ENCODE measurements at regions not wholly inside any gene's neighbourhood (a gene's known extent, or its start where the extent isn't known, plus 50 kb on each side); places are given as distances from the start of the nearest gene placed in this dataset.

DNA sequence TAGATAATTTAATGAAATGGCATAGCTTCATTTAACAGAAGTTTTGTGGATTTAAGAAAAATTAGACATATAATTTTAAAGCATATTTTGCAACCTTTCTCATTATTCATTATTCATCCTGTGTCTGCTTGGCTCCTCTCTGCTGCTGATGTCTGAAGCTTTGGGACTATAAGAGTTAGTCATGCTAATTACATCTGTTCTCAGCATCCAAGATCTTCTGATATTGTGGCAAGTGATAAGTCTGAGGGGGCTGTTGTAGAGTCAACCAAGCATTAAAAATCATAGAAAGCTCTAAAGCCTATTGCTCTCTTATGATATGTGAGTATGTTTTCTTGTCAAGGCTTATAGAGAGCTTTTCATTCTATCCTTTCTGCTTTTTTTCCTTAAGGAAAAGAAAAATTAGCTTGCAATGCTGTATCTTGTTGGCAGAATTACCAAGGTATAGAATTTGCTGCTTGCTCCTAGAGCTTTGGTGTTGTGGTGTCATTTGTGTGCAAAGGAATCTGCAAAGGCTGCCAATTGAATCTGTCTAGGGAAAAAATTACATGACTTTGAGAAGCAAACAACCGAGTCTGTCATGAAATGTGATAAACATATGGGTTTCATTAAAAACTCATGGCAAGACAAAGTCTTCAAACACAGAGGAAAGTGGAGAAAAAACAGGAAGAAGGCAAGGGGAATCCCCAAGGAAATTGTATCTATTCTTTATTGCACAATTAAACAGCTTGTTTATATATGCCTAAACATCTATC, 156.1 kb upstream of the DAB2 start:
- no peak overlapping the region; a peak in 1 of 20 replicates for H3K4me3 ChIP-seq
- peak overlapping the region in 5 of 11 experiments; percentile 4 to 55 (median 37); a peak in 10 of 22 replicates for H3K9ac ChIP-seq
- peak overlapping the region in 9 of 11 experiments; percentile 42 to 73 (median 63); a peak in 17 of 22 replicates for H3K27ac ChIP-seq
- H3K4me2 ChIP-seq = peak overlapping the region; percentile 51 to 86 (median 69)
- no peaks in the 10 kb centered on the region for H4K20me1 ChIP-seq
- 0 out of 22 replicates have a peak, but pooled peaks cover 0 to 6% (median 0%) of the 10 kb centered on the region in 11 experiments for H3K9me3 ChIP-seq (replicated peaks in 1 of 11)
- H3K4me1 ChIP-seq = peaks cover 18 to 36% (median 28%) of the 10 kb centered on the region in 10 experiments
- TF ChIP-seq Cebpa-rat (IDR thresholded peaks at IDR 0.05) = peak in 2 of 11 experiments; percentile 44 to 75; a peak in 6 of 22 replicates
- no peaks in the 10 kb centered on the region for H3K36me3 ChIP-seq
- H3K27me3 ChIP-seq = no peaks in the 10 kb centered on the region

DNA sequence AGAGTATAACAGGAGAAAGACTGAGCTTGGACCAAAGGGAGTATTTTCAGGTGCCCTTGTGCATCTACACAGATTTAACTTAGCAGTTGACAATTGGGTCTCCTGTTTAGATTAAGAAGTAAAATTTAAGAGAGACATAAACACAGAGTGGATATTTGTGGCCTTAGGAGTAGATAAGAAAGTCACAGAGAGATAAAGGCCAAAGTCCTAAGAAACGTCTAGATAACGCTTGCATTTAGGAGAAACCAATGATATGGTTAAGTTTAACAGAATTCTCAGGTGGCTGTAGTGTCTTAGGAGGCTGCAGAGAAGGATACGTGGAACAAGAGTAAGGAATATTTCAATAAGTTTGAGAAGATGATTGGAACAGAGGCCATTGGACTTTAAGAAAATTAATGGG, 155.0 kb upstream of the DAB2 start:
- H3K27ac ChIP-seq = peak overlapping the region in 8 of 11 experiments; percentile 17 to 73 (median 58); a peak in 14 of 22 replicates
- H4K20me1 ChIP-seq = no peaks in the 10 kb centered on the region
- H3K9me3 ChIP-seq (replicated peaks in 1 of 11) = 0 out of 22 replicates have a peak, but pooled peaks cover 0 to 6% (median 0%) of the 10 kb centered on the region in 11 experiments
- H3K9ac ChIP-seq = no peak overlapping the region
- TF ChIP-seq Cebpa-rat (IDR thresholded peaks at IDR 0.05) = no peak
- H3K4me1 ChIP-seq = peaks cover 18 to 36% (median 28%) of the 10 kb centered on the region in 10 experiments
- no peaks in the 10 kb centered on the region for H3K27me3 ChIP-seq
- H3K36me3 ChIP-seq = no peaks in the 10 kb centered on the region
- peak overlapping the region in 6 of 11 experiments; percentile 69 to 86 (median 76); a peak in 8 of 22 replicates for H3K4me2 ChIP-seq
- H3K4me3 ChIP-seq = no peak overlapping the region

DNA sequence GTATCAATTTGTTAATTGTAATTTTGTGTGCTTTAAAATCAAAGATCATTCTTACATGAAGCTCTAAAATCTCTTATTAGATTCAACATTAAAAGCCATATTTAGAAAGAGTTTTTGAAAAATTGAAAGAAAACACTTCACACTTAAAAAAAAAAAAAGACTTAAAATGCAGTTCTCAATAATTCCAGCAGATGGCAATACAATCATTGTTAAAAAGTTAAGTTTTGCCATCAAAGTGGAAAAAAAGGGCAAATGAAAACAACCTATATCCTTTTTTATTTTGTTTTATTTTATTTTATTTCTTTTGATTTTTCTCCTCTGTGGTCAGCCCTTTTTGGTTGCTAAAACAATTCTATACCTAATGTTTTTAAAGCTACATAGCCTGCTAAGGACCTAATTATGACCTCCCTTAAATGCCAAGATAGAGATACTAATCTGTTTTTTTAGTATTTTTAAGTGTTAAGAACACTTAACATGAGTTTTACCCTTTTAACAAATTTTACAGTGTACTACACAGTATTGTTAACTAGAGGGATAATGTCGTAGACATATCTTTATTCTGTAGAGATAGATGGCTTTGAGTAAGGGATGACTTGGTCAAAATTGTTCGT, 154.2 kb upstream of the DAB2 start:
- no peaks in the 10 kb centered on the region for H4K20me1 ChIP-seq
- H3K36me3 ChIP-seq = no peaks in the 10 kb centered on the region
- no peak for TF ChIP-seq Cebpa-rat (IDR thresholded peaks at IDR 0.05)
- H3K27me3 ChIP-seq = no peaks in the 10 kb centered on the region
- no peak overlapping the region for H3K4me3 ChIP-seq
- 0 out of 22 replicates have a peak, but pooled peaks cover 0 to 6% (median 0%) of the 10 kb centered on the region in 11 experiments for H3K9me3 ChIP-seq (replicated peaks in 1 of 11)
- no peak overlapping the region for H3K9ac ChIP-seq
- H3K4me1 ChIP-seq = peaks cover 18 to 36% (median 28%) of the 10 kb centered on the region in 10 experiments
- H3K4me2 ChIP-seq = peak overlapping the region in 2 of 11 experiments; percentile 77 to 86; a peak in 2 of 22 replicates
- H3K27ac ChIP-seq = peak overlapping the region in 5 of 11 experiments; percentile 3 to 69 (median 59); a peak in 6 of 22 replicates

DNA sequence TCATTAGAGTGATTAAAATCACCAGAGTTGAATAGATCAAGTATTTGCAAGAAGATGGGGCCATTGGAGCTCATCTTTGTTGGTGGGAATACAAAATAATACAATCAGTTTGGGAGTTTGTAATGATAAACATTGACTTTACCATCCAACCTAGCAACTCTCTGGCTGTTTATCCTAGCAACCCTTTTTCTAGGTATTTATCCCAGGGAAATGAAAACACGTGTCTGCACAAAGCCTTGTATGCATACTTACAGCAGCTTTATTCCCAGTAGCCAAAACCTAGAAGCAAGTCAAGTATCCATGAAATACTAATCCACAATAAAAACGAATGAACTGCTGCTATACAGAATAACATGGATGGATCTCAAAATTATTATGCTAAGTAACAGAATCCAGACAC, 152.7 kb upstream of the DAB2 start:
- H3K4me1 ChIP-seq = peaks cover 18 to 35% (median 28%) of the 10 kb centered on the region in 10 experiments
- H3K9ac ChIP-seq = no peak overlapping the region
- no peaks in the 10 kb centered on the region for H3K27me3 ChIP-seq
- no peak overlapping the region for H3K27ac ChIP-seq
- TF ChIP-seq Cebpa-rat (IDR thresholded peaks at IDR 0.05) = no peak
- no peak overlapping the region for H3K4me3 ChIP-seq
- H4K20me1 ChIP-seq = no peaks in the 10 kb centered on the region
- H3K9me3 ChIP-seq (replicated peaks in 1 of 11) = 0 out of 22 replicates have a peak, but pooled peaks cover 0 to 6% (median 0%) of the 10 kb centered on the region in 11 experiments
- no peaks in the 10 kb centered on the region for H3K36me3 ChIP-seq
- no peak overlapping the region for H3K4me2 ChIP-seq

DNA sequence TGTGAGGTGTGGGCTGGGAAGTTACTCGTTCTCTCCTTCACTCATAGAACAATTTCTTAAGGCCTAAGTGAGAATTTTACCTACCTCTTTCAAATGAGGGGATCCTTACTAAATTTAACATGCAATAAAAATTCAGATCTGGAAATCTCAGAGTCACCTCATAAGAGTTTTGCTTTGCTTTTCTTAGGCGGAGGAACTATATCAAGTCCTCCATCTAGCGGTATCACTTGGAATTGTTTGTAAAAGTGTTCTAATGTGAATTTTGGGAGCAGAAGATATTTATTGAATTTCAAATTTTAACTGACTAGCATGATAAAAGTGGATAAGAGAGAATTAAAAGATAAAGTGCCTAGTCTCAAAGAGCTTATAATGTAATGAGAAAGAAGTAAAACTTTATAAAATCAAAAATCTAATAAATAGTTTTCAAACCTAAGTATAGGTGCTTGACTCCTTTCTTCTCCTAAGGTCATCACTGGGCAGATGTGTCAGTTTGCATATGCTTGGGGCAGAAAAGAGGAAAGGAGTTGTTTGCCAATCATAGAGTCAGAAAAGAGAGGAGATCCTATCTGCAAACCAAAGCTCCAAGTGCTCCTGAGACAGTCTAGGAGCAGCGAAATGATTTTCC, 145.7 kb upstream of the DAB2 start:
- no peak overlapping the region for H3K9ac ChIP-seq
- TF ChIP-seq Cebpa-rat (IDR thresholded peaks at IDR 0.05) = no peak
- H3K4me2 ChIP-seq = peak overlapping the region in 2 of 11 experiments; percentile 13 to 44; a peak in 3 of 22 replicates
- H3K9me3 ChIP-seq (replicated peaks in 1 of 11) = no peaks in the 10 kb centered on the region
- H4K20me1 ChIP-seq = no peaks in the 10 kb centered on the region
- H3K4me1 ChIP-seq = peaks cover 0 to 23% (median 0%) of the 10 kb centered on the region in 10 experiments; a peak in 6 of 20 replicates
- no peaks in the 10 kb centered on the region for H3K27me3 ChIP-seq
- no peak overlapping the region for H3K4me3 ChIP-seq
- no peaks in the 10 kb centered on the region for H3K36me3 ChIP-seq
- no peak overlapping the region for H3K27ac ChIP-seq

DNA sequence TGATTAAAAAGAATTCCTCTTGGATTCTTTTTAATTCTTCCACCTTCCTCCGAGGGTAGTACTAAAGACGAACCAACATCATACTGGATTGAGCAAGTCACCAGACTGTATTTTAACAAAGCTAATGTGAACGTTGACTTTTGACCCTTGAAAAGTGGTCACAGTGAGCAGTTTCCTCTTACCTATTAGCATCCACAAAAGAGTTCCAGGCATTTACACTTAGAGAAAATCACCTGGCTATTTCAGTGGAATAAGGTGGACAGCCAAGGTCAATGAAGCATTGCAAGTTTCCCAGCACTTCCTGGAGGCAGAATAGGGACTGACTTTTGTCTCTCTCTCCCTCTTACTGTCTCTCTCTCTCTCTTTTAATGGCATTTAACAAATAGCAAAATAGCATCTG, 145.1 kb upstream of the DAB2 start:
- no peak for TF ChIP-seq Cebpa-rat (IDR thresholded peaks at IDR 0.05)
- H3K36me3 ChIP-seq = no peaks in the 10 kb centered on the region
- no peak overlapping the region for H3K27ac ChIP-seq
- H3K9me3 ChIP-seq (replicated peaks in 1 of 11) = no peaks in the 10 kb centered on the region
- no peak overlapping the region for H3K9ac ChIP-seq
- H3K4me2 ChIP-seq = peak overlapping the region in 2 of 11 experiments; percentile 13 to 44; a peak in 3 of 22 replicates
- no peaks in the 10 kb centered on the region for H4K20me1 ChIP-seq
- peaks cover 0 to 23% (median 0%) of the 10 kb centered on the region in 10 experiments; a peak in 6 of 20 replicates for H3K4me1 ChIP-seq
- no peak overlapping the region for H3K4me3 ChIP-seq
- no peaks in the 10 kb centered on the region for H3K27me3 ChIP-seq

- Histone ChIP-seq H3K36me3 (no peaks in the 10 kb centered on the region), H3K4me3 (no peak overlapping the region), H4K20me1 (no peaks in the 10 kb centered on the region), H3K9ac (no peak overlapping the region), H3K9me3 (replicated peaks in 1 of 11) (no peaks in the 10 kb centered on the region), H3K27ac (no peak overlapping the region), H3K4me2 (peak overlapping the region in 2 of 11 experiments; percentile 32 to 55; a peak in 3 of 22 replicates), H3K27me3 (no peaks in the 10 kb centered on the region), H3K4me1 (peaks cover 0 to 23% (median 0%) of the 10 kb centered on the region in 10 experiments; a peak in 6 of 20 replicates)
- TF ChIP-seq Cebpa-rat (IDR thresholded peaks at IDR 0.05) = no peak
Observed at GRCh38 chr5:39566891-39567290, 142.1 kb upstream of the DAB2 start.

DNA sequence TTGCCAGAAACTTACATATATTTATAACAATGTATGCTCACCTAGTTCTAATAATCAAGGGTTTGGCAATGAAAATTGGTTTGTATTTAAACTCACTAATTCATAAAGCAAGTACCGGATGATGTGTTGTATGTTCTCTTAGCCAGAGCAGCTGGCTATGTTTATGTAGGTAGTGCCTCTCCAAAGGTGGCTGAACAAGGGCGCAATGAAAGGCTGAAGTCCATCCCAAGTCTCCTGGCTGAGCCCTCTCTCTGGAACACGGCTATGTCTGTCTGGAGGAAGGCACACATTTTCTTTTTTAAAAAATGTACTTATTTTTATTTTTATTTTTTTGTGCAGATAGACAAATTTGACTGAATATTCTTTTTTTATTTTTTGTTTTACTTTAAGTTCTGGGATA, 141.2 kb upstream of the DAB2 start:
- no peak overlapping the region for H3K27ac ChIP-seq
- H3K9me3 ChIP-seq (replicated peaks in 1 of 11) = no peaks in the 10 kb centered on the region
- no peak overlapping the region for H3K9ac ChIP-seq
- H3K27me3 ChIP-seq = no peaks in the 10 kb centered on the region
- no peak overlapping the region for H3K4me2 ChIP-seq
- H3K4me1 ChIP-seq = peaks cover 0 to 23% (median 0%) of the 10 kb centered on the region in 10 experiments; a peak in 6 of 20 replicates
- no peak overlapping the region for H3K4me3 ChIP-seq
- H3K36me3 ChIP-seq = no peaks in the 10 kb centered on the region
- H4K20me1 ChIP-seq = no peaks in the 10 kb centered on the region
- TF ChIP-seq Cebpa-rat (IDR thresholded peaks at IDR 0.05) = no peak

- no peak overlapping the region for H3K4me2 ChIP-seq
- H3K4me3 ChIP-seq = no peak overlapping the region
- no peak overlapping the region for H3K27ac ChIP-seq
- H4K20me1 ChIP-seq = no peaks in the 10 kb centered on the region
- H3K27me3 ChIP-seq = no peaks in the 10 kb centered on the region
- no peak for TF ChIP-seq Cebpa-rat (IDR thresholded peaks at IDR 0.05)
- H3K9me3 ChIP-seq (replicated peaks in 1 of 11) = 0 out of 22 replicates have a peak, but pooled peaks cover 0 to 3% (median 0%) of the 10 kb centered on the region in 11 experiments
- H3K4me1 ChIP-seq = peaks cover 0 to 11% (median 0%) of the 10 kb centered on the region in 10 experiments; a peak in 7 of 20 replicates
- H3K36me3 ChIP-seq = no peaks in the 10 kb centered on the region
- H3K9ac ChIP-seq = no peak overlapping the region
Observed at GRCh38 chr5:39561421-39561820, 136.6 kb upstream of the DAB2 start.

All from BLaER1 treated with 17β-estradiol and CSF1 and Interleukin-3, amounts not matched to agents 10 nM and 100 nM (cell line).